ENCODE measurements at regions not wholly inside any gene's neighbourhood (a gene's known extent, or its start where the extent isn't known, plus 50 kb on each side); places are given as distances from the start of the nearest gene placed in this dataset.

DNA sequence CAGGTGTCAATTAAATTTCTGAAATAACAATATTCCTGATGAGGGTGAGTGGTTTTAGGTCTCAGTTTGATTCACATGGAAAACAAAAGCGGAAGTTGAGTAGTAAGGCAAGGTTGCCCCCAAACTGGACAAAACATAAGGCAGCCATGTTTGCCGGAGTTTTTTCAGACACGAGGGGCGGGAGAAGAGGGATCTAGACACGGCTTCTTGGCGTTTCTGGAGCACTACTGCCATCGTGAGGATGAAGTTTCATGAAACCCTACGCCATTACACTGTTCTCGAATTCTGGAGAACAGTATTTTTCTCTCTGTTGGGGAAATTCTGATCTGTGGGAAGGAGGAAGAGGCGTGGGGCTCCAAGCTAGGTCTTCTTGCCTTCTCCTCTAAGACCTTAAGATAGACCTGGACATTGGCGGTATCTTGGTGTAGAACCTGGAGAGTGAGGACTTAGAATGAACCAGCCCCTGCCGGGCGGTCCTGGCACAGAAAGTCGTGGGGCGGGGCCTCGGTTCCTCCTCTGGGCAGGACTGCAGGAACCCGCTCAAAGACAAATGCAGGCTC, 160.3 kb downstream of the OR13H1 start:
- no peak for DNase-seq

GRCh38 chrX:131709553-131709952, 165.7 kb downstream of the OR13H1 start:
- DNase-seq, result no peak

- DNase-seq, result no peak
These were observed 167.6 kb downstream of the OR13H1 start for GRCh38 chrX:131711478-131711867.

DNA sequence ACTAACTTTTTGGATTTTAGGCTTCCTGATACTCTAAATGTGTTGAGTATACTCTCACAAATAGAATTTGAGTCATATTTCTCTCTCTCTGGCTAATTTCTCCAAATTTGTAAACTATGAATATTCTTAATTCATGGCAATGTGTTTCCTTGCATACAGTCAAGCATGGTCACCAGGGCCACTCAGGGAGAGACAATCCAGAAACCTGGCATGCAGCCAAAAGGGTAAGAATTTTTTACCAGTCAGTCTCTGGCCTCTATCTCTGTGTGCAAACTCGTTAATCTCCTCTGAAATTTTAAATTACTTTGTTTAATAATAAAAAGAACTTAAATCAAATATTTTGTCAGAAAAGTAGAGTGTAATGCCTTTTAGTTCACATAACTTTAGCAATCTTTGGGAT, 179.8 kb downstream of the OR13H1 start:
- DNase-seq, result no peak

GRCh38 chrX:131724292-131724691, 180.4 kb downstream of the OR13H1 start:
- no peak for DNase-seq

GRCh38 chrX:131725001-131725654, 181.3 kb downstream of the OR13H1 start:
- no peak for DNase-seq

- DNase-seq, result no peak
These were observed 183.9 kb downstream of the OR13H1 start for GRCh38 chrX:131727778-131728177.

GRCh38 chrX:131728295-131729145, 184.6 kb downstream of the OR13H1 start:
- no peak for DNase-seq

GRCh38 chrX:131729295-131729694, 185.4 kb downstream of the OR13H1 start:
- no peak for DNase-seq

- DNase-seq, result no peak
These were observed 190.7 kb downstream of the OR13H1 start for GRCh38 chrX:131734621-131735020.

DNA sequence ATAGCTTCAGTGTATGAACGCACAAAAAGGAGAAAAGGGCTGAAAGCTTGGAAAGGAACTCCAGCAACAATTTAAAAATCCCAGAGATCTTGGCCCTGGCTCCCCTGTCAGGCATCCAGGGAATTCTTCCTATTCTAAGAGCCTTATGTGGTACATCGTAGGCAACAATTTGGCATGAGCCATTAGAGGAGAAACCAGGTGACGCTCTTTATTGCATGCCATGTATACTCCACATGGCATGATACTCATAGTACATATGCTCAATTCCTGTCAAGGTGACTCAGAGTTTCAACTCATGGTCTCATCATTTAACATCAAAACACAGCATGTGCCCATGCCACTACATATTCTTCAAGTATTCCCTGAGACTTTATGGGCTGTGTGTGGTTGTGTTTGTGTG, 191.3 kb downstream of the OR13H1 start:
- DNase-seq, result no peak

GRCh38 chrX:131739823-131740222, 195.9 kb downstream of the OR13H1 start:
- no peak for DNase-seq

GRCh38 chrX:131741103-131741581, 197.3 kb downstream of the OR13H1 start:
- DNase-seq, result no peak

GRCh38 chrX:131745942-131746489, 202.1 kb downstream of the OR13H1 start:
- DNase-seq, result no peak

- DNase-seq, result no peak
These were observed 202.7 kb downstream of the OR13H1 start for GRCh38 chrX:131746491-131746968.

GRCh38 chrX:131747173-131747572, 203.3 kb downstream of the OR13H1 start:
- no peak for DNase-seq

DNA sequence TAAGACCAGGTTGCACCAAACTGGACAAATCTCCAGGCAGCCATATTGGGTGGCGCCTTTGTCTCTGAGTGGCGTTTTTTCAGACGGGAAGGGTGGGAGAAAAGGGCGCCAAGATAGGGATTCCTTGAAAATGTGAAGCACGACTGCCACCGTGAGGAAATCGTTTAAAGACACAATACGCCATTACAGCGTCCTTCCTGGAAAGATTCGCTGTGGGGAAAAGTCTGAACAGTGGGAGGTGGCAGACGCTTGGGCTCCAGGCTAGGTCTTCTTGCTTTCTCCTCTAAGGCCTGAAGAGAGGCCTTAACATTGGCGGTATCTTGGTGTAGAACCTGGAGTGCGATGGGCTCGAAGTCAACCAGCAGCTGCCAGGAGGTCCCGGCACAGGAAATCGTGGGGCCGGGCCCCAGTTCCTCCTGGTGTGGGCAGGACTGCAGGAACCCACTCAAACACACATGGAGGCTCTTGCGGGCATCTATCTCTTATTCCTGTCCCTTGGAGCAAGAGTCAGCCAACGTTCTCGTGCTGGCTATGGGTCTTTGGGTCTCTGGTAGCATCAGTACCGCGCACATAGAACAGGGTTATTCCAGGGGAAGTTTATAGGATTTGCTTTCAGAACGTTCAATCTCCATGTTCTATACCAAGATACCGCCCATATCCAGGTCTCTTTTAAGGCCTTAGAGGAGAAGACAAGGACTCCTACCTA, 208.8 kb downstream of the OR13H1 start:
- no peak for DNase-seq

- no peak for DNase-seq
These were observed 218.9 kb downstream of the OR13H1 start for GRCh38 chrX:131762802-131763234.

DNA sequence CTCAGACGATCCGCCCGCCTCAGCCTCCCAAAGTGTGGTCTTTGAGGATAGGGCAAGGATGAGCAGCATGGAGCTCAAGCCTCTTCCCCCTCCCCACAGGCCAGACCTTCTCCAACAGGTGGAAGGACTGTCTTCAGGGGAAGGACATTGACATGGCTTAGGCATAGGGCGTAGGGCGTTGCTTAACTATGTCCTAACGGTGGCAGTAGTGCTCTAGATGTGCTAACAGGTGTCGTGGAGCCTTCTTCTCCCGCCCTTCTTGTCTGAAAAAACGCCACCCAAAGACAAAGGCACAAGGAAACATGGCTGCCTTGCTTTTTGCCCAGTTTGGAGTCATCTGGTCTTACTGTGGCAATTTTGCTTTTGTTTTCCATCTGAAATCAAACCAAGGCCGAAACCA, 219.8 kb downstream of the OR13H1 start:
- DNase-seq, result no peak

- no peak for DNase-seq
These were observed 220.3 kb downstream of the OR13H1 start for GRCh38 chrX:131764216-131764615.

- no peak for DNase-seq
These were observed 234.7 kb downstream of the OR13H1 start for GRCh38 chrX:131778269-131779218.
